DND-41 (cell line): ENCODE measurements at regions not wholly inside any gene's neighbourhood (a gene's known extent, or its start where the extent isn't known, plus 50 kb on each side); places are given as distances from the start of the nearest gene placed in this dataset.

ENCODE experiments used
- ATAC-seq: fragments of 200-7000 bp; cut with Tn5 transposase; 3 replicates; pipeline ENCODE4 v1.9.1; 2021; ENCODE audit warnings: low read depth; ENCODE audit not compliant: insufficient read depth
- DNase-seq: peaks from one replicate; pipeline ENCODE4 v3.0.0-alpha.2; 2020
- H2AFZ ChIP-seq: 2 replicates; pipeline ENCODE4 v1.6.0; 2012; ENCODE audit warnings: low read depth, low read length
- H3K27ac ChIP-seq: 2 replicates; pipeline ENCODE4 v1.5.1; 2012; ENCODE audit warnings: low read length, inconsistent platforms
- H3K27me3 ChIP-seq: fragments of 200-600 bp; sonication (generic); 2 replicates; pipeline ENCODE4 v1.6.0; 2012; ENCODE audit warnings: low read length, mild to moderate bottlenecking, inconsistent platforms; ENCODE audit not compliant: insufficient read depth, poor library complexity
- H3K36me3 ChIP-seq: 2 replicates; pipeline ENCODE4 v1.5.1; 2012; ENCODE audit warnings: low read length, inconsistent platforms; ENCODE audit not compliant: insufficient read depth
- H3K4me1 ChIP-seq: 2 replicates; pipeline ENCODE4 v1.5.1; 2012; ENCODE audit warnings: mild to moderate bottlenecking, low read length; ENCODE audit not compliant: insufficient read depth
- H3K4me2 ChIP-seq: 2 replicates; pipeline ENCODE4 v1.6.0; 2012; ENCODE audit warnings: mild to moderate bottlenecking, moderate library complexity, low read length, inconsistent platforms; ENCODE audit not compliant: insufficient read depth
- H3K4me3 ChIP-seq, 2 experiments: fragments of 200-600 bp in 1 of 2; shearing (Covaris generic) in 1 of 2; 2 replicates each; pipeline ENCODE4 v1.5.1; 2012 to 2016; ENCODE audit warnings: inconsistent platforms in 2 of 2, low read length in 2 of 2, mild to moderate bottlenecking in 2 of 2, low read depth in 1 of 2, moderate library complexity in 1 of 2
- H3K79me2 ChIP-seq: 2 replicates; pipeline ENCODE4 v1.6.0; 2012; ENCODE audit warnings: low read length, inconsistent platforms; ENCODE audit not compliant: insufficient read depth
- H3K9ac ChIP-seq: 2 replicates; pipeline ENCODE4 v1.6.0; 2012; ENCODE audit warnings: low read depth, mild to moderate bottlenecking, inconsistent platforms, low read length, moderate library complexity
- H3K9me3 ChIP-seq: 2 replicates; pipeline ENCODE4 v1.5.1; 2012; ENCODE audit warnings: low read length, moderate library complexity, mild to moderate bottlenecking, inconsistent platforms; ENCODE audit not compliant: insufficient read depth, severe bottlenecking
- H4K20me1 ChIP-seq: 2 replicates; pipeline ENCODE4 v1.6.0; 2012; ENCODE audit warnings: low read length; ENCODE audit not compliant: insufficient read depth
- EZH2 ChIP-seq: IDR thresholded peaks from 3 replicates; pipeline ENCODE4 v1.6.1; 2012; ENCODE audit warnings: borderline replicate concordance, low read depth, mild to moderate bottlenecking, moderate library complexity, low read length, inconsistent platforms; ENCODE audit not compliant: severe bottlenecking
- TF ChIP-seq, protein P1 (sequence below): IDR thresholded peaks from 2 replicates; pipeline ENCODE4 v1.5.1; 2012; ENCODE audit warnings: borderline replicate concordance, low read length, moderate library complexity, mild to moderate bottlenecking; ENCODE audit not compliant: poor library complexity, severe bottlenecking; ENCODE audit errors: extremely low read depth

DNA sequence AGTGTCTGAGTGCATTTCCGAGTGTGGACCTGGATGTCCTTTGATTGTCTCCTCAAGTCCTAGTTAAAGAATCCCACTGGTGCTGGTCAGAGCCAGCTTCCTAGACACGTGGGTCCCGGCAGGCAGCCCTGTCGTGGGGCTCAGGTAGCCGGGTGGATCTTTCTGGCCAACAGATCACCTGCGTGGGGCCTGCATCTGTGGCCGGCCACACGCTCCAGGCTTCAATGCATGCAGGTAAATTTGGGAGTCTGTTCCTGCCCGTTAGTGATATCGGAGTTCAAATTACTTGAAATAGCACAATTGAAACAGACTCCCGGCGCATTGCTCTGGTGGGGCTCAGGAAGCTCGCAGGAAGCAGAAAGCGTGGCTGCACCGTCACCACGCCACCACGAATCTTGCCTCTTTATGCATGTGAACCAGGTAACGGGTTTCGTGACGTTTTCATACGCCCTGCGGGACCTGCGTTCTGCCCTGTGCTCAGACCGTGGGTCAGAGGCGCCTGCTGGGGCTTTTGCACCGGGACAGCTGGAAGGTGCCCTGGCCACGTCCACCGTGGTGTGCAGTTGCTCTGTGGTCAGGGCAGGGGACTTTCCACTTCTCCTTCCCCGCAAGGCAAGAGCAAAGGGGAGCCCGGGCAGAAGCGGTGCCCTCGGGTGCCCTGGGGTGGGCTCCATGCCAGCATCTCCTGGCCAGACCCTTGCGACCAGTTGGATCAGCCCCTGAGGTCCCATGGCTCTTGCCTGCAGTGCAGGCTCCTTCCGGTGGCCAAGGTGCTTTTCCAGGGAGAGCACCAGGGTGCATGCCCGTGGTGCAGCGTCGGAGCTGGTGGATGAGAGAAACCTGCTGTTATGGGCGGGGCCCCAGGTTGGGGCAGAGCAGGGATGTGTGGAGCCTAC is 803.5 kb downstream of the BRD1 start:
- Histone ChIP-seq H3K4me2 (no peak overlapping the region), H3K27ac (no peak overlapping the region), H3K9ac (no peak overlapping the region), H3K36me3 (no peaks in the 10 kb centered on the region), H4K20me1 (no peaks in the 10 kb centered on the region; the same call in 1 of the 2 replicates), H3K79me2 (no peaks in the 10 kb centered on the region), H2AFZ (no peak overlapping the region), H3K9me3 (no peaks in the 10 kb centered on the region), H3K4me3 (no peak overlapping the region), H3K27me3 (peaks cover 3% of the 10 kb centered on the region), H3K4me1 (no peaks in the 10 kb centered on the region)
- DNase-seq = no peak
- ATAC-seq = no peak
- TF ChIP-seq, protein P1, sequence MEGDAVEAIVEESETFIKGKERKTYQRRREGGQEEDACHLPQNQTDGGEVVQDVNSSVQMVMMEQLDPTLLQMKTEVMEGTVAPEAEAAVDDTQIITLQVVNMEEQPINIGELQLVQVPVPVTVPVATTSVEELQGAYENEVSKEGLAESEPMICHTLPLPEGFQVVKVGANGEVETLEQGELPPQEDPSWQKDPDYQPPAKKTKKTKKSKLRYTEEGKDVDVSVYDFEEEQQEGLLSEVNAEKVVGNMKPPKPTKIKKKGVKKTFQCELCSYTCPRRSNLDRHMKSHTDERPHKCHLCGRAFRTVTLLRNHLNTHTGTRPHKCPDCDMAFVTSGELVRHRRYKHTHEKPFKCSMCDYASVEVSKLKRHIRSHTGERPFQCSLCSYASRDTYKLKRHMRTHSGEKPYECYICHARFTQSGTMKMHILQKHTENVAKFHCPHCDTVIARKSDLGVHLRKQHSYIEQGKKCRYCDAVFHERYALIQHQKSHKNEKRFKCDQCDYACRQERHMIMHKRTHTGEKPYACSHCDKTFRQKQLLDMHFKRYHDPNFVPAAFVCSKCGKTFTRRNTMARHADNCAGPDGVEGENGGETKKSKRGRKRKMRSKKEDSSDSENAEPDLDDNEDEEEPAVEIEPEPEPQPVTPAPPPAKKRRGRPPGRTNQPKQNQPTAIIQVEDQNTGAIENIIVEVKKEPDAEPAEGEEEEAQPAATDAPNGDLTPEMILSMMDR = no peak
- no peak for TF ChIP-seq EZH2

DNA sequence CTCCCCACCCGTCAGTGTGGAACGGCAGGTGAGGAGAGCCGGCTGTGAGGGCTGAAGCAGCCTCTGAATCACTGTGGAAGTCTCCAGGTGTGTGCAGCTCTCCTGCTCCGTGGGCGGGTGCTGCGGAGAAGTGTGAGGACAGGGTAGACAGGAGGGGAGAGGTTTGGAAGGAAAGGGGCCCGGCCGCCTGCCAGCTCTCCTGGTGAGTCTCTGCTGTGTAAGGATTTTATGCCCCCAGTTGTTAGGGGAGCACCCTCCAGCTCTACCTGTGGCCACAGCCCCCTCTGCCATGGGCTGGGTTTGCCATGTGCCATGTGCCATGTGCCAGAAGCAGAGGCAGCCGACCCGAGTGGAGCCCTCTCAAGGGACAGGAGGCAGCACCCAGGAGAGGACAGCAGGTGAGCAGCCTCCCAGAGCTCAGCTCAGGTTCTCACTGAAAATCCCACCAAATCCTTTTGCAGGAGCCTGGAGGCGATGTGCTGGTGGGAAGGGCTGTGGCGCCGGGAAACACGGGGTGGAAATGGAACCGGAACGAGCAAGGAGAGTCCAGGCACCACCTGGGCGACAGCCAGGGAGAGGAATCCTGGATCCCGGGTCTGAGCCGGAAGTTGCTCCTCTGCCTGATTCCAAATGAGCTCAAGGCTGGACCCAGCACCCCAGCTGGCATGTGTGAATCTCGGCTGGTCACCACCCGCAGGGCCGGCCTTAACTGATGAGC is 804.4 kb downstream of the BRD1 start:
- Histone ChIP-seq H3K27me3 (peaks cover 6% of the 10 kb centered on the region), H4K20me1 (peaks cover 4% of the 10 kb centered on the region; the same call in 1 of the 2 replicates), H3K4me1 (no peaks in the 10 kb centered on the region), H3K4me2 (no peak overlapping the region), H3K9ac (no peak overlapping the region), H3K9me3 (no peaks in the 10 kb centered on the region), H3K79me2 (no peaks in the 10 kb centered on the region), H3K27ac (no peak overlapping the region), H2AFZ (no peak overlapping the region), H3K4me3 (no peak overlapping the region), H3K36me3 (no peaks in the 10 kb centered on the region)
- no peak for TF ChIP-seq EZH2
- TF ChIP-seq, protein P1 = no peak
- no peak for DNase-seq
- no peak for ATAC-seq

DNA sequence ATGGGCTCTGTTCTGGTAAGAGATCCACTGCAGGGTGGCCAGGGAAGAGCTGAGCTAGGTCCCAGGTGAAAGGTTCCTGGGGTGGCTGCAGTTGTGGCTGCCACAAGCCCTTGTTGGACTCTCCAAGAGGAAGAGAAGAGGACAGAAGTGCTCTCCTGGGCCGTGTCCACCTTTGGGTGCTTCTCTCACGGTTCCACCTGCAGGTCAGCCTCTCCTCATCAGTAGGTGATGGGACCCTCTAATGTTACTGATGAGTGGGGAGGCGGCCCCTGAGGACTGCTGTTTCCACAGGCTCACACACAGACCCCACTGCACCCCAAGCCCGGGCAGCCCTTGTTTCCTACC is 804.9 kb downstream of the BRD1 start:
- TF ChIP-seq EZH2 = no peak
- TF ChIP-seq, protein P1 = no peak
- Histone ChIP-seq H3K27ac (no peak overlapping the region), H3K36me3 (no peaks in the 10 kb centered on the region), H3K4me1 (no peaks in the 10 kb centered on the region), H2AFZ (no peak overlapping the region), H3K79me2 (no peaks in the 10 kb centered on the region), H4K20me1 (peaks cover 4% of the 10 kb centered on the region; the same call in 1 of the 2 replicates), H3K4me3 (no peak overlapping the region), H3K9ac (no peak overlapping the region), H3K27me3 (peaks cover 6% of the 10 kb centered on the region), H3K9me3 (no peaks in the 10 kb centered on the region), H3K4me2 (no peak overlapping the region)
- ATAC-seq (no peak), DNase-seq (no peak)
